AG04449 (cell line): ENCODE measurements at regions not wholly inside any gene's neighbourhood (a gene's known extent, or its start where the extent isn't known, plus 50 kb on each side); places are given as distances from the start of the nearest gene placed in this dataset.

Experiments used
- CTCF ChIA-PET: fragments of 350-600 bp; formaldehyde crosslinking; extraction: SDS; loops from one replicate; lab custom pipeline; 2021; ENCODE audit warnings: antibody characterized with exemption; lab: Yijun Ruan, JAX
- POLR2A ChIA-PET: fragments of 400-600, 350-600 bp; formaldehyde crosslinking; extraction: SDS; loops from one replicate; lab custom pipeline; 2020; ENCODE audit warnings: antibody characterized with exemption, inconsistent platforms; lab: Yijun Ruan, JAX
- DNase-seq: peaks from one replicate; pipeline ENCODE4 v3.0.0-alpha.2; 2010; ENCODE audit warnings: low read depth, low spot score
- H3K4me3 ChIP-seq: 2 replicates; pipeline ENCODE4 v1.5.1; 2011; ENCODE audit warnings: low read depth, mild to moderate bottlenecking, control low read depth, low read length
- TF ChIP-seq, protein P1 (sequence below): IDR thresholded peaks from one replicate; pipeline ENCODE4 v1.5.1; 2011; ENCODE audit warnings: mild to moderate bottlenecking, moderate library complexity, low read length, control low read depth, inconsistent platforms; ENCODE audit not compliant: insufficient read depth; ENCODE audit errors: missing control alignments

GRCh38 chr21:14880922-14881321, 183.9 kb downstream of the NRIP1 start:
- ChIA-PET POLR2A (interaction anchor here (1.4 kb wide), 1 partner anchor 135 kb away, joined by 3 read pairs; no protein-coding TSS in a partner anchor), CTCF (interaction anchor here (1.0 to 1.6 kb wide), 7 partner anchors 9 to 602 kb away, joined by 3 to 6 read pairs (median 4); no protein-coding TSS in a partner anchor)
- H3K4me3 ChIP-seq = no peak overlapping the region
- peak; percentile 77 for DNase-seq
- TF ChIP-seq, protein P1, sequence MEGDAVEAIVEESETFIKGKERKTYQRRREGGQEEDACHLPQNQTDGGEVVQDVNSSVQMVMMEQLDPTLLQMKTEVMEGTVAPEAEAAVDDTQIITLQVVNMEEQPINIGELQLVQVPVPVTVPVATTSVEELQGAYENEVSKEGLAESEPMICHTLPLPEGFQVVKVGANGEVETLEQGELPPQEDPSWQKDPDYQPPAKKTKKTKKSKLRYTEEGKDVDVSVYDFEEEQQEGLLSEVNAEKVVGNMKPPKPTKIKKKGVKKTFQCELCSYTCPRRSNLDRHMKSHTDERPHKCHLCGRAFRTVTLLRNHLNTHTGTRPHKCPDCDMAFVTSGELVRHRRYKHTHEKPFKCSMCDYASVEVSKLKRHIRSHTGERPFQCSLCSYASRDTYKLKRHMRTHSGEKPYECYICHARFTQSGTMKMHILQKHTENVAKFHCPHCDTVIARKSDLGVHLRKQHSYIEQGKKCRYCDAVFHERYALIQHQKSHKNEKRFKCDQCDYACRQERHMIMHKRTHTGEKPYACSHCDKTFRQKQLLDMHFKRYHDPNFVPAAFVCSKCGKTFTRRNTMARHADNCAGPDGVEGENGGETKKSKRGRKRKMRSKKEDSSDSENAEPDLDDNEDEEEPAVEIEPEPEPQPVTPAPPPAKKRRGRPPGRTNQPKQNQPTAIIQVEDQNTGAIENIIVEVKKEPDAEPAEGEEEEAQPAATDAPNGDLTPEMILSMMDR = no peak

GRCh38 chr21:14879458-14879857, 185.3 kb downstream of the NRIP1 start:
- no peak overlapping the region for H3K4me3 ChIP-seq
- ChIA-PET POLR2A (interaction anchor here (0.9 kb wide), 1 partner anchor 186 kb away, joined by 3 read pairs; the partner anchor contains the start of gene NRIP1), CTCF (interaction anchor here (1.0 to 1.6 kb wide), 5 partner anchors 10 to 713 kb away, joined by 3 to 7 read pairs (median 6); no protein-coding TSS in a partner anchor)
- TF ChIP-seq, protein P1 = no peak
- no peak for DNase-seq

DNA sequence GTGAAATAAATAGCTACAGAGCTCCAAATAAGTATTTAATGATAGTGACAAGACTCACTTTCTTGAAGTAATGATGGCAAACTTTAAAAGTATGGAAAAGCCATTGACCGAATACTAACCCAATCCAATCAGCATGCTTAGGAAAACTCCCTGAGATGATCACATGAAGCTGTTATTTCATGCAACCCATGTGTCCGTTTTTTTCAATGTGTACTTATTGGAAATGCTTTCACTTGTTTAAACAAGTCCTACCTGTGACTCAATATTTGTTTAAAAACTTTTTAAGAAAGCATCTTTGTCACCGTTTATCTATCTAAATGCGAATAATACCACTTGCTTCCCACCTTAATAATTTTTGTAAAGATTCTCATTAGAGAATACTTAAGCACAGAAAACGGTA, 185.8 kb downstream of the NRIP1 start:
- H3K4me3 ChIP-seq = no peak overlapping the region
- ChIA-PET CTCF (interaction anchor here (1.2 kb wide), 1 partner anchor 15 kb away, joined by 7 read pairs; no protein-coding TSS in a partner anchor), POLR2A (interaction anchor here (0.9 kb wide), 1 partner anchor 186 kb away, joined by 3 read pairs; the partner anchor contains the start of gene NRIP1)
- TF ChIP-seq, protein P1 = no peak
- no peak for DNase-seq

DNA sequence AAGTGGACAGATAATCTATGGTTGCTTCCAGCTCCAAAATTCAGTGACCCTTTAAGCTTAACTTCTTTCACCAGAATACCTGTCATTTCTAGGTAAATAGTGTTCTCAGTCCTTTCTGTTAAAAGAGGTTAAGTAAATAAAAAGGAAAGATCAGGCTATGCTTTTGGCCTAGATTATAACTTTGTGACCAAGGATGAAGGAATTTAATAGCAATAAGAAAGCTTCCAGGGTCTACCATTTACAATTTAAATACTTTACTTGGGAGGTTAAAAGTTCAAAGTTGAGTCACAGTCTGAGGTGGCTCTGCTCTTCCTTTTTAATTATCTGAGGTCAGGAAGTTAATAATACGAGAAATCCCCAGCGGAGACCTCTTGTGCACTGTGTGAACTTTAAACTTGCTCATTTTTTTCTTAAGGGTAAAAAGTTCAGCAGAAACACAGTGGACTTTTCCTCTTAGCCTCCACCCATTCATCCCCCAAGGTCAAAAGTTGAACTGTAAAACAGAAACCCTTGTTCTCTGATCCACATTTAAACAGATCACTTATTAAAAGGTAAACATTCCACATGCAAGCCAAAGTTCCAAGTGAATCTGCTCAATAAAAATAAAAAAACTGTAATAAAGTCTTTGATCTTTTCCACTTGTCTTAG, 187.1 kb downstream of the NRIP1 start:
- TF ChIP-seq, protein P1 = no peak
- ChIA-PET POLR2A (interaction anchor here (1.1 kb wide), 1 partner anchor 187 kb away, joined by 4 read pairs; the partner anchor contains the start of gene NRIP1), CTCF (interaction anchor here (1.2 to 2.3 kb wide), 3 partner anchors 11 to 605 kb away, joined by 3 to 11 read pairs (median 5); no protein-coding TSS in a partner anchor)
- no peak for DNase-seq
- H3K4me3 ChIP-seq = no peak overlapping the region

DNA sequence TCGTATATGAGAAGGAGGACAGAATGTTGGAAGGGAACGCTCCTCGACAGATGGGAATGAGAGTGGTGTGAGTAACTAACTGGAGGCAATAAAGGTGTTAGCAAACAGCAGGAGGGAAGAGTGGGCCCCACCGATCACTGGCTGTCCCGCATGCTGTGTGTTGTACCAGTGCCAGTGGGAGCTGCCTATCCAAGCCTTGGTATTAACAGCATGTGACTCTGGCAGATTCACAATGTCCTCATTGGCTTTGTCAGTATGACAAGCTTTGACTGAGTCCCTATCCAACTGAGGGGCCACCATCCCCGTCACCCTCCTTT, 188.3 kb downstream of the NRIP1 start:
- TF ChIP-seq, protein P1 = no peak
- no peak overlapping the region for H3K4me3 ChIP-seq
- POLR2A ChIA-PET = no interaction called here
- DNase-seq = no peak
- CTCF ChIA-PET = interaction anchor here (1.2 to 2.3 kb wide), 3 partner anchors 9 to 606 kb away, joined by 3 to 11 read pairs (median 5); no protein-coding TSS in a partner anchor
